ENCODE measurements at regions not wholly inside any gene's neighbourhood (a gene's known extent, or its start where the extent isn't known, plus 50 kb on each side); places are given as distances from the start of the nearest gene placed in this dataset.
"Not testable (repeated sequence)": the region's sequence is repeated elsewhere in the genome, so short reads cannot be mapped to it uniquely, and the experiment has no call there.

DNA sequence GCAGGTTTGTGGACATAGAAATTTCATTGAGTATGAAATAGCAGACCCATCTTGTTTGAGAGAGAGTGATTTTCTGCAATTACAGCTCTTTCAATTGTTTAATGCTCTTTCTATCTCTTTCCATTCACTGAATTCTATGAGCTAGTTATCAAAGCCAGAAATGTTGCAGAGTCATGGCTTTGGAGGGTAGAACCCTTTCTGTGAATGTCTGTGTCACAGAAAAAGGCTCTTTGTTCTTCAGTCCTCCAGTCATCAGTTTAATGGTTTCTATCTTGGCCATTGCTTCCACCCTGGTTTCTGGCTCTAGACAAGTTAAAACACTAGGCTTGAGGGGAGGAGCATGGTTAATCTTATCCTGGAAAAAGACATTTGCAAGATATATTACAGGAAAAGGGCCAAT, 655.0 kb downstream of the STK39 start:
- no peak for DNase-seq (ENCODE audit: low read depth in 2 of 2)

DNA sequence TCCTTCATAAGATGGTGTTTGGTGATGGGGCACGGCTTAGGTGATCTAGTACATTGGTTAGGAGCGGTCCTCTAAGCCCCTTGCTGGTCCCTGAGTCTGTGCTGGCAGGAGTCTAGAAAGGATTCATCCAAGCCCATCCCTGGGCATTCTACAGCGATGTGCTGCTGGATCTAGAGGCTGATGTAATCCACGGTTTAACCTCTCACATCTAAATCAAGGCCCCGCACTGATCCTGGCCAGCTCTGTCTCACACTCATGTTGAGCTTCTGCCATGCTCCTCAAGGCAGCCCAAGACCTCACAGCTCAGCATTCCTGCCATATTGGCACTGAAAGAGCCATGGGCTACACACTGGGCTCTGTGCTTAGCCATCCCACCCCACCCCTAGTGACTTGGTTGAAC, 664.8 kb downstream of the STK39 start:
- no peak for DNase-seq (ENCODE audit: low read depth in 2 of 2)

DNA sequence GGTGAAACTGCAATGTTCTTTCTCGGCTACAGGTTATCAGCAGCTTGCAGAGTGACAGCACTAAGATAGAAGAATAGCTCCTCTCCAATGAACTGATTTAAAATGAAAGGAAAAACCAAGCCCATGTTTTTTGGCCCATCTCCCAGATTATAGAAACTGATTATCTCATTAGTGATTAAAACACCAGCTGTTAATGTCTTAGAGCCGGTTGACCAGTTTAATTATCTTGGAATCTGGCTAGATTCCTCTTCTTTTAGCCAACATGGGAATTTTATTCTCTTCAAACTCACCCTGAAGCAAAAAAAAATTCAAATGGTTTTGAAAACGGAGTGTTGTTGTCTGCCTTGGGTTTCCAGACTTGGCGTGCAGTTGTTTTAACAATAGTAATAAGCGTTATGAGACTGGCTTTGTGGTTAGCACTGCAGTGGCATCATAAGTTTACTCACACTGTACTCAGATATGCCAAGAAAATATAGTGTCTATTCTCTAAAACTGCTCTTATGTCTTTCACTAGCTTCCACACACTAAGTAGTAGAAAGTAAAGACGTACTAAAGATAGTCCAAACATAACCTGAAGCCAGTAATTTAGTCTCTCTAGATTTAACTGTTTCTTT, 665.3 kb downstream of the STK39 start:
- no peak for DNase-seq (ENCODE audit: low read depth in 2 of 2)

DNA sequence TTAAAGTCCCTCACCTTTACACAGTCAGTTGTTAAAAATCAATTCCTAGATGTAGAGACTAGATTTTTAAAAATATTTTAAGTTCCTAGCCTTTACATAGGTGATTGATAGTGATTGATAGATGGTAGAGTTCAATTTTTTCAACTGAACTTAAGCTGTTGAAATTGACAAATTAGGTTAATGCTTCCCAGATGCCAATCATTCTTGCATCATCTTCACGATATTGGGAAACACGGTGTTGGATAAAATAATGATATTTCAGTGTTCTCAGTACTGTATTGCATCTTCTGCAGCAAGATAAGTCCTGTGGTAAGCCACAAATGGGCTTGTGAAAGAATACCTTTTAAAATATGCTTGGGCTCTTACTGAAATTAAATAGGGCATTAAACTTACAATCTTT, 667.6 kb downstream of the STK39 start:
- DNase-seq (ENCODE audit: low read depth in 2 of 2), result no peak

DNA sequence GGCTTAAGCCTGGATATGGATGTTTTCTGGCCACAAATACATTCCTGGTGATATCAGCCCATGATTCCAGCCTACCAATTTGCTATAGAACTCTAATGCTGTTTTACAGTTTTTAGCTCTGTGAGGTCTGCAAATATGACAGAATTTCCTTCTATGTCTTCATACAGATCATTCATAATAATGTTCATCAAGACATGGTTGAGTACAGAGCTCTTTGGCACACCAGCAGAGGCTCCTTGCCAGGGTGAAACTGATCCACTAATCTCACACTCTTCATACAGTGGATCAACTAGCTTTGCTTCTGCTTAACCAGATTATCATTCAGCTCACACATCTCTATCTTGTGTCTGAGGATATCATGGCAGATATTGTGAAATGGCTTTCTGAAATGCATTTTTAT, 672.1 kb downstream of the STK39 start:
- no peak for DNase-seq (ENCODE audit: low read depth in 2 of 2)

DNA sequence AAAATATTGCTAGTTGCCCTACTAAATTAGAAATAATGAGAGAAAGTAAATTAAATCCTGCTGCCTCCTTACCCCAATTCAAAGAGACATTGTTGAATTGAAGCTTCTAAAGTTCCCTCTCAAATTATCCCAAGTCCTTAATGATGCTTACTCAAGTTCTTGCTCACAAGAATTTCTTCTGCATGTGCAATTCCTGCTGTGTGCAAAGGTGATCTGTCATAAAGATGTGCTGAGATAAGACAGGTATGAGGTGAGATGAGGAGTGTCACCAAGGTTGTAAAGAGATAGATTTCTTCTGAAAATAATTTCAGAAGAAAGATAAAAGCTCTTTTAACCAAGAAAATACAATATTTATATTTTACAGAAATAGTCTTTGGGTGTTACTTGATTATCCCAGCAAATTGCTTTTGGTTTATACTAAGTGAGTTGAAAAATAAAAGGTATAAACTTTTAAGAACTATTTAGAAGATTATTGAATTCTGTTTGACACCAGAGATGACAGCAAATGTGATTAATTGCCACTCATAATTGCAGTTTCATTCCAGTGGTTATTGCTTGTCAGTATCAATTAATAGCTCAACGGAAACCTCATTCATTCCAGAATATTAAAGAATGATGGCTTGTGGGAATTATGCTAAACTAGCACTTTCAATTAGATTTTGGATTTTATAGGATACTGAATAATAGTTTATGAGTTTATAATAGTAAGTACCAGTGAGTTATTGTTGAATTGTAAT, 674.3 kb downstream of the STK39 start:
- no peak for DNase-seq (ENCODE audit: low read depth in 2 of 2)

DNA sequence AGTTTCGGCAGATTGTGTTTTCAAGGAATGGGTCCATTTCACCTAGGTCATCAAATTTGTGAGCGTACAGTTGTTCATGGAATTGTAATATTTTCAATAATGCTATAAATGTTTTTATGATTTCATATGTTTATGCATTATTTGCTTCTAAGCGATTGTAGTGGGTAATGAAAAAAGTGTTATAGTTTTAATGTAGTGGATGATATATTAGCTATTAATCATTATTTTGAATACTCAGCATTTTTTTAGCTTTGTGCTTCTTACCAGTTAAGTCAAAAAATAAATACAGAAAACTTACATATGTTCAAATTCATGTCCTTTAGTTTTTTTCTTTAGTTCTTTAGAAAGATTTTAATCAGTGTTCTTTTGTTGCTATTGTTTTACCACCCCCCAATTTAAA, 677.0 kb downstream of the STK39 start:
- DNase-seq (ENCODE audit: low read depth in 2 of 2), result no peak

DNA sequence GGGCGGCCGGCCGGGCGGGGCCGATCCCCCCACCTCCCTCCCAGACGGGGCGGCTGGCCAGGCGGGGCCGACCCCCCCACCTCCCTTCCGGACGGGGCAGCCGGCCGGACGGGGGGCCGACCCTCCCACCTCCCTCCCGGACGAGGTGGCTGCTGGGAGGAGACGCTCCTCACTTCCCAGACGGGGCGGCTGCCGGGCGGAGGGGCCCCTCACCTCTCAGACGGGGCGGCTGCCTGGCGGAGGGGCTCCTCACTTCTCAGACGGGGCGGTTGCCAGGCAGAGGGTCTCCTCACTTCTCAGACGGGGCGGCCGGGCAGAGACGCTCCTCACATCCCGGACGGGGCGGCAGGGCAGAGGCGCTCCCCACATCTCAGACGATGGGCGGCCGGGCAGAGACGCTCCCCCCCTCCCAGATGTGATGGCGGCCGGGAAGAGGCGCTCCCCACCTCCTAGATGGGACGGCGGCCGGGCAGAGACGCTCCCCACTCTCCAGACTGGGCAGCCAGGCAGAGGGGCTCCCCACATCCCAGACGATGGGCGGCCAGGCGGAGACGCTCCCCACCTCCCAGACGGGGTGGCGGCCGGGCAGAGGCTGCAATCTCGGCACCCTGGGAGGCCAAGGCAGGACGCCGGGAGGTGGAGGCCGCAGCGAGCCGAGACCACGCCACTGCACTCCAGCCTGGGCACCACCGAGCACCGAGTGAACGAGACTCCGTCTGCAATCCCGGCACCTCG, 675.8 kb downstream of the XIRP2 start:
- not testable (repeated sequence) for DNase-seq (ENCODE audit: low read depth in 2 of 2)

DNA sequence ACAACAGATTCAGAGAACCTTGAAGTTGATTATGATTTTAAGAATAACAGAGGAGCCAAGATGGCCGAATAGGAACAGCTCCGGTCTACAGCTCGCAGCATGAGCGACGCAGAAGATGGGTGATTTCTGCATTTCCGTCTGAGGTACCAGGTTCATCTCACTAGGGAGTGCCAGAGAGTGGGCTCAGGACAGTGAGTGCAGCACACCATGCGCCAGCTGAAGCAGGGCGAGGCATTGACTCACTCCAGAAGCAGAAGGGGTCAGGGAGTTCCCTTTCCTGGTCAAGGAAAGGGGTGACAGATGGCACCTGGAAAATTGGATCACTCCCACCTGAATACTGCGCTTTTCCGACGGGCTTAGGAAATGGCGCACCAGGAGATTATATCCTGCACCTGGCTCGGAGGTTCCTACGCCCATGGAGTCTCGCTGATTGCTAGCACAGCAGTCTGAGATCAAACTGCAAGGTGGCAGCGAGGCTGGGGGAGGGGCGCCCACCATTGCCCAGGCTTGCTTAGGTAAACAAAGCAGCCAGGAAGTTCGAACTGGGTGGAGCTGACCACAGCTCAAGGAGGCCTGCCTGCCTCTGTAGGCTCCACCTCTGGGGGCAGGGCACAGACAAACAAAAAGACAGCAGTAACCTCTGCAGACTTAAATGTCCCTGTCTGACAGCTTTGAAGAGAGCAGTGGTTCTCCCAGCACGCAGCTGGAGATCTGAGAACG, 670.2 kb downstream of the XIRP2 start:
- DNase-seq (ENCODE audit: low read depth in 2 of 2), result not testable (repeated sequence)

DNA sequence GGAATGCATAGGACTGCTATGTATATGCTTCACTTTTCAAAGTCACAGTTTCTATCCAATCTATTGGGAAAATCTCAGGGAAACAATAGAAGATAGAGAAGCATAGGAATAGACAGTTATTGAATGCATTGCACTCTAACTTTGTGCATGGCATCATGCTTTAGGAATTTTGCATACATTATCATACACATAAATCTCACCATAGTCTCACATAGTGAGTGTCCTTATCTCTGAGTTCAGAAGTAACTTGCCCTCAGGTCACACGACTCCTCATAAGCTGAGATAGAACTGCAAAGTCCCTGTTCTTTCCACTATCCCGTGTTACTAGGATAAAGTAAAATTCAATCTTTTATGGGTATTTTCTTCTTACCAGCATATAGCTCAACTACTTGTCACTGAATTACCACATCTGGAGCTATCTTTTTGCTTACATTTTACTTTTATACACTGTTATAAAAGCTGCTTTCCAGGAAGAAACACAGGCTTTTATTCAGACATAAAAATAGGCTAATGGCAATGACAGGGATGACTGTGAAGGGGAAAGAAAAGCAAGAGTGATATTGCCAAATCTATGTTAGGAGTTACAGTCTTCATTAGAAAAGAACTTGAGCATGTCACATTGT, 666.9 kb downstream of the XIRP2 start:
- no peak for DNase-seq (ENCODE audit: low read depth in 2 of 2)

DNA sequence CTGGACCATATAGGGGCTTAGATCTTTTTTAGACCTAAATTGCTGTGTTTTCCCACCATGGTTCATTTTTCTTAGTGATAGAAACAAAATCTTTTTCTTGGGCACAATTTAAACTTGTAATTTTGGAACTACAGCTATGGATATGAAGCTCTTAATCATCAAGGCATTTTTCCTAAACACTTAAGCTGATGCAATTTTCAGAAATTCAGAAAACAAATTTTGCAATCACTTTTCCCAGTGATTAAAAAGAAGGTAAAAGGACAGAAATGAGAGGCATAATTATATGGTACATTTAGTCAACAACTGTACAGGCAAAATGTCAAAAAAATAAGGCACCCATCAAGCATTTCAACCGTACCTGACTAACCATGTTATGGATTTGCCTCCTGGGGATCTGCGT, 665.4 kb downstream of the XIRP2 start:
- DNase-seq (ENCODE audit: low read depth in 2 of 2), result no peak

DNA sequence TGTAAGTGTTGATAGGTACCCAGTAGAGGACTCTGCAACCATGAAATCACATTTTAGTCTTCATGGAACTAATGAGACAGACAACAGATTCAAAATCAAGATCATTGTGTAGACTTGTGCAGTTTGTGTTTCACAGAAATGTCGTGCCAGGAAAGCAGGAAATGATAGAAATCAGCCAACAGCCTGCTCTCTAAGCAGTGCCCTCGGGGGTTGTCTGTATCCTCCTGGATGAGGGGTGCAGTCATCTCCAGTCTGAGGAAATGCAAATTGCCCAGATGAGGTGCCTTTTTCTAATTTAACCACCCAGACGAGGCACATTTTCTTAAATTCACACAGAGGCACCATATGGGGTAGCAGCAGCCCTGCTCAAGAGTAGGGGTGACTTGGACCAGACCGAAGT, 663.1 kb downstream of the XIRP2 start:
- no peak for DNase-seq (ENCODE audit: low read depth in 2 of 2)

DNA sequence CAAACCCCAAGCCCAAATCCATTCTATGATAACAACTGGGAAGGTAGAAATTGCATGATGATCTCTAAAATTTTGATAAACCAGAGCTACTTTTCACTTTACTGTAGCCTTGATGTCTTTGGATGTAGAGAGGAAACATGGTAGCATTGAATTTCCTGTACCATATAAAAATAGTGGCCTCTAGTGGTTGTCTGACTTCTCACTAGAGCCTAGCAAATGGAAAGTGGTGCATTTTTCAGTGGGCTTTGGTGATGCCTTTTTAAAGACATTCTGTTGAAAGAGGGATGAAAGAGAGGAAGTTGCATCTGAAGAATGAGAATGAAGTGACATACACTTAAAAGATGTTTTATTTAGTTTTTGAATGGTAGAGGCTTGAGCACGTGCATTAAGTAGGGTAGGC, 662.2 kb downstream of the XIRP2 start:
- DNase-seq (ENCODE audit: low read depth in 2 of 2), result peak in 1 of 2 donors; percentile 11

DNA sequence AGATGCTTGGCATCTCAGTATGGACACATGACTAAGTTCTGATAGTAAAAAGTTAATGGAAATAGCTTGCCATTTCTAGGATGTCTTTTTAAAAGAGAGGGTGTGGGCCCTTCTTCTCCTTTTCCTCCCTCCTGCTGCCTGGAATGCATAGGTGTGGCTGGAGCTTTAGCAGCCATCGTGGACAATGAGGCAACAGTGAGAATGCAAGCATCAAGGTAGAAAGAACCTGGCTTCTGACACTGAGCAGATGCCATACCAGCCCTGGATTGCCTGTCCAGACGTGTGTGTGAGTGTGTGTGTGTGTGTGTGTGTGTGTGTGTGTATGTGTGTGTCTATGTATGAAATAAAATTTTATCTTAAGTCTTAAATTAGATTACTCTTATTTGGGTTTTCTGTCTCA, 660.1 kb downstream of the XIRP2 start:
- no peak for DNase-seq (ENCODE audit: low read depth in 2 of 2)

DNA sequence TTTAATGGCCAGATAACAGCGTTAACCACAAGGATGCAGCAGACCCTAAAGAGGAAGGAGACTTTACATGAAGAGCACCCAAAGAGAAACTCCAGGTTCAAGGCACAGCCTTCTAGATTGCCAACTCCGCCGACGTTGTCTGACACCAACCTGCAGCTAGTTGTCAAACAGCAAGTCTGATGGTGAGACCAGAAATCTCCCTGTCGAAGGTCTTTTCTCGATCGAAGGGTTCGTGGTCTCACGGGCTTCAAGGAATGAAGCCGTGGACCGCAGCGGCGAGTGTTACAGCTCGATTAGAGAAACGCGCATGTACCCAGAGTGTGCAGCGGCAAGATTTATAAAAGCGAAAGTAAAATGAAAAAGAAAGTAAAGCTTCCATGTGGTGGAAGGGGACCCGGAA, 656.3 kb downstream of the XIRP2 start:
- no peak for DNase-seq (ENCODE audit: low read depth in 2 of 2)

DNA sequence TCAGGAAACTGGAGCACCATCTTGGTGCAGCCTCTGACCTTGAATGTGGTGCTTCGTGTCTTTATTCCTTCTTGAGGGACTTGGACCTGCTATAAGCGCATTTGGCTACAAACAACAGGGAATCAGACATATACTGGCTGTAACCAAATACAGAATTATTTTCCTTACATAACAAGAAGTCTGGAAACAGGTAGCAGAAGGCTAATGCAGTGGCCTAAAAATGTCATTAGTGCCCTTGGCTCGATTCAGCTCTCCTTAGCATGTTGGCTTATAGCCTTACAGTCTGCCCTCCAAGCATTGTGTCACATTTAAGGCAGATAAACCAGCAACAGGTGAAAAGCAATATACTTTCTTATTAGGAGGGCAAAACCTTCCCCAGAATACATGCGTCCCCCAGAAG, 655.4 kb downstream of the XIRP2 start:
- DNase-seq (ENCODE audit: low read depth in 2 of 2), result no peak

DNA sequence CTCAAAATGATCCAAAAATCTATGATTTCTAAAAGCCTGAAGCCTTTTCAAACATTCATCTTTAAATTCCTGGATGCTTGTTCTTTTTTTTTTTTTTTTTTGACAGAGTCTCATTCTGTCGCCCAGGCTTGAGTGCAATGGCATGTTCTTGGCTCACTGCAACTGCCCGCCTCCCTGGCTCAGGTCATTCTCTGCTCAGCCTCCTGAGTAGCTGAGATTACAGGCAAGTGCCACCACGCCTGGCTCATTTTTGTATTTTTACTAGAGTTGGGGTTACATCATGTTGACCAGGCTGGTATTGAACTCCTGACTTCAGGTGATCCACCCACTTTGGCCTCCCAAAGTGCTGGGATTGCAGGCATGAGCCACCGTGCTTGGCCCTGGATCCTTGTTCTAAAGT, 649.5 kb downstream of the XIRP2 start:
- DNase-seq (ENCODE audit: low read depth in 2 of 2), result no peak

DNA sequence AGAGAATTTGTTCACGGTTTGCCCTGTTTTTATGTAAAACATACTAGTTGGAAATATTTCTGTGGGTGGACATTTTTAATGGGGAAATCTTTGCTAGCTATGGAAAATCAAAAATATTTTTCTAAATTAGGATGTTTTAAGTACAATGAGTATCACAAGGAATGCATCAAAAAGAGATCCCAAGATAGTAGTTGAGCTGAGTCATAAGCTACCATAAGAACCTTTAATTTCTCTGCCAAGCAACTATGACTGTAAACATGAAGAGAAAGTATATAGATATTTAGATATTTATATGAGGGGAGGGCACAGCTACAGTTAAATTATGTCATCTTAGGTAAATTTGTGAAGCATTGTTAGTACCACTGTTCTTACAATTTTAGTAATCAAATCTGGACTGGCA, 646.2 kb downstream of the XIRP2 start:
- DNase-seq (ENCODE audit: low read depth in 2 of 2), result no peak

DNA sequence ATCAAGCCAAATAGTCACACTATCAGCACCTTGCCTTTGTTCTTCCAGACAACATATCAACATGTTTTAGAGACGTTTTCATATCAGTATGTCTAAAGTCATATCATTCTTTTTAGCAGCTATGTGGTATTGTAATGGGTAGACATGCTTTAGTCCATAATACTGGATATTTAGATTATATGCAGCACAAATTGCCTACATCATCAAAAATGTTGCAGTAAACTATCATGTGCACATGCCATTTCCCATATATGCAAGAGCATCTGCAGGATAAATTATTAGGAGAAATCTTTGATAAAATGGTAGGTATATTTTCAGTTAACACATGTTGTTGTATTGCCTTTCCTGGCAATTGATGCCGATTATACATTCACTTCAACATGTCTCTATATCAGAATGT, 636.5 kb downstream of the XIRP2 start:
- DNase-seq (ENCODE audit: low read depth in 2 of 2), result no peak

DNA sequence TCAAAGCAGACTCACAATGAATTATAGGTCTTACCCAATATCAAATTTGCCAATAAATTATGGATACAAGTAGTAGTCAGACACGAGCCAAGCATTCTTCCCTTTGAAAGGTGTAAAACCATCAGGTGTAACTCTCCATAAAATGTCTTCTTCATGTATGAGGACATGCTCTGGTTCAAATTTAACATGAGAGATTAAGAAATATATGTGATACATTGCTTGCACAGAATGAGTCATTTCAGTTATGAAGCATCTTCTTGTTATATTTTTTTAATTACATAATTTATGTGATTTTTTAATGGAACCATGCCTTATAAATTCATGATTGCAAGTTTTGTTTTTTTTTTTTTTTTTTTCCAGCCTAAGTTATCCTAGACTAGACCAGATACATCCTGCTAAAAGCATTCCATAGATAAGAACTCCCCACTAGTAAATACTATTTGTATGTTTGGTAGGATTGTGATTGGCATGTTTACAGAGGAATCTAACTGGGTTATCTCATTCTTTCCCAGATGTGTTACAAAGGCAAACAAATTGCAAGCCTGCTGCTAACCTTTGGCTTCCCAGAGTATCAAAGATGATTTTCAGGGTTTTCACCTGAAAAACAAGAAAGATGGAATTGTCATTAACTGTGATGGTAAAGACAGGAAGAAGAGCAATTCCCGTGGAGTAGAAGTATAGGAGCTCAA, 621.9 kb downstream of the XIRP2 start:
- DNase-seq (ENCODE audit: low read depth in 2 of 2), result no peak

DNA sequence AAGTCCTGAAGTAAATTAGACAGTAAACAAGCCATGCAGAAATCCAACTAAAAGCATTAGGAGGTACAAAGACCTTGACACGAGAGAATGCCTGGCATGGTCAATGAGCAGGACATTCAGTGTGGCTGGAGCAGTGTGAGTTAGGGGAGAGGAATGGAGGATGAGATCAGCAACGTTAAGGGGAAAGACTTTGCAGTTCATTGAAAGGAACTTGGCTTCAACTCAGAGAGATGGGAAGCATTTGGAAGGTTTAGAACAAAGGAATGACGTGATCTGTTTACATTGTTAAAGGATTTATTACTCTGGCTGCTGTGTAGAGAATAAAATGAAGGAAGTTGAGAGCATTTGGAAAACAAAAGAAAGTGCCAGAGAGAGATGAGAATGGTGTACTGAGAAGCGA, 621.3 kb downstream of the XIRP2 start:
- peak; percentile 36 to 57 for DNase-seq (ENCODE audit: low read depth in 2 of 2)

Measured in lung microvascular endothelial cell (primary cell).